HCT116 (cell line): ENCODE measurements at regions not wholly inside any gene's neighbourhood (a gene's known extent, or its start where the extent isn't known, plus 50 kb on each side); places are given as distances from the start of the nearest gene placed in this dataset.

Source experiments
- ATAC-seq: fragments of 200-7000 bp; cut with Tn5 transposase; 2 replicates; pipeline ENCODE4 v1.9.1; 2020; ENCODE audit warnings: mild to moderate bottlenecking, moderate library complexity
- BruUV-seq: library from RNA; stranded (reverse); fragments of 400-500 nt; replicated peaks from 2 replicates; lab custom pipeline; 2021; lab: Mats Ljungman, UMichigan
- CTCF ChIA-PET: fragments of 300-600 bp; sonication (Branson Sonifier 250); formaldehyde crosslinking; loops from one replicate; lab custom pipeline; 2021; ENCODE audit warnings: antibody characterized with exemption; lab: Charles Lee
- POLR2A ChIA-PET: fragments of 300-600, 350-600 bp; sonication (Branson Sonifier 250); formaldehyde crosslinking; loops from one replicate; lab custom pipeline; 2021; ENCODE audit warnings: antibody characterized with exemption; lab: Charles Lee
- RAD21 ChIA-PET, 2 experiments: fragments of 300-600 bp; sonication (Branson Sonifier 250); formaldehyde crosslinking; loops; one replicate each; lab custom pipeline; 2023; ENCODE audit warnings: low total read pairs in 2 of 2; ENCODE audit not compliant: uncharacterized antibody in 2 of 2, unreplicated experiment in 2 of 2, low non-redundant PET in 1 of 2; lab: Charles Lee
- DNase-seq: peaks from one replicate; pipeline ENCODE4 v3.0.0-alpha.2; 2010; ENCODE audit warnings: low read depth, low spot score
- H2AFZ ChIP-seq: fragments of 200-600 bp; shearing (Covaris generic), sonication (generic); 2 replicates; pipeline ENCODE4 v1.6.1; 2017; ENCODE audit warnings: low read depth, mixed run types, mixed read lengths, antibody characterized with exemption, low read length; ENCODE audit not compliant: poor library complexity, severe bottlenecking
- H3K27ac ChIP-seq: 2 replicates; pipeline ENCODE4 v1.5.1; 2012; ENCODE audit warnings: low read depth, low read length
- H3K27me3 ChIP-seq: fragments of 200-600 bp; sonication (generic); 2 replicates; pipeline ENCODE4 v1.6.1; 2016; ENCODE audit warnings: mixed run types, low read length, mixed read lengths; ENCODE audit not compliant: insufficient read depth
- H3K36me3 ChIP-seq, 2 experiments: fragments of 200-500 bp in 1 of 2; fragments of 200-600 bp in 1 of 2; sonication (Bioruptor generic) in 1 of 2; sonication (generic) in 1 of 2; 2 replicates each; pipeline versions ENCODE4 v1.5.1 to v1.6.1; 2014 to 2016; ENCODE audit warnings: low read length in 2 of 2, inconsistent platforms in 1 of 2, mixed read lengths in 1 of 2, mixed run types in 1 of 2; ENCODE audit not compliant: insufficient read depth in 2 of 2, control insufficient read depth in 1 of 2
- H3K4me1 ChIP-seq, 2 experiments: fragments of 200-600 bp in 1 of 2; sonication (generic) in 1 of 2; 2 replicates each; pipeline versions ENCODE4 v1.5.1 to v1.6.1; 2012 to 2017; ENCODE audit warnings: low read length in 2 of 2, inconsistent platforms in 1 of 2, mild to moderate bottlenecking in 1 of 2, mixed read lengths in 1 of 2, mixed run types in 1 of 2, moderate library complexity in 1 of 2; ENCODE audit not compliant: insufficient read depth in 2 of 2, control insufficient read depth in 1 of 2
- H3K4me2 ChIP-seq: fragments of 200-600 bp; sonication (generic); 2 replicates; pipeline ENCODE4 v1.6.1; 2017; ENCODE audit warnings: mixed run types, low read length, mixed read lengths
- H3K4me3 ChIP-seq, 2 experiments: fragments of 200-600 bp in 1 of 2; sonication (generic) in 1 of 2; replicated peaks in 1 of 2; 2 replicates each; pipeline ENCODE4 v1.5.1; 2011 to 2016; ENCODE audit warnings: low read length in 2 of 2, control low read depth in 1 of 2, low read depth in 1 of 2, mild to moderate bottlenecking in 1 of 2, mixed read lengths in 1 of 2, mixed run types in 1 of 2
- H3K79me2 ChIP-seq: fragments of 200-600 bp; sonication (generic); 2 replicates; pipeline ENCODE4 v1.6.1; 2017; ENCODE audit warnings: mild to moderate bottlenecking, mixed run types, low read length, moderate library complexity, mixed read lengths; ENCODE audit not compliant: insufficient read depth
- H3K9ac ChIP-seq: fragments of 200-600 bp; sonication (generic); 2 replicates; pipeline ENCODE4 v1.6.1; 2016; ENCODE audit warnings: low read length, mixed read lengths
- H3K9me2 ChIP-seq: fragments of 200-600 bp; sonication (generic), shearing (Covaris generic); 2 replicates; pipeline ENCODE4 v1.6.1; 2017; ENCODE audit warnings: mixed run types, mild to moderate bottlenecking, moderate library complexity; ENCODE audit not compliant: insufficient read depth
- H3K9me3 ChIP-seq, 2 experiments: fragments of 200-500 bp in 1 of 2; fragments of 200-600 bp in 1 of 2; sonication (Bioruptor generic) in 1 of 2; sonication (generic) in 1 of 2; 2 replicates each; pipeline ENCODE4 v1.6.1; 2014 to 2017; ENCODE audit warnings: low read length in 2 of 2, mixed read lengths in 2 of 2, inconsistent platforms in 1 of 2, low read depth in 1 of 2, mild to moderate bottlenecking in 1 of 2, mixed run types in 1 of 2, moderate library complexity in 1 of 2; ENCODE audit not compliant: control insufficient read depth in 1 of 2, insufficient read depth in 1 of 2
- H4K20me1 ChIP-seq: fragments of 200-600 bp; sonication (generic), shearing (Covaris generic); 2 replicates; pipeline ENCODE4 v1.6.1; 2017; ENCODE audit warnings: mixed run types, mild to moderate bottlenecking, moderate library complexity; ENCODE audit not compliant: insufficient read depth
- CBX3 ChIP-seq: IDR thresholded peaks from 2 replicates; pipeline ENCODE4 v1.6.1; 2012; ENCODE audit warnings: low read depth
- CEBPB ChIP-seq: IDR thresholded peaks from 2 replicates; pipeline ENCODE4 v1.6.1; 2012; ENCODE audit warnings: low read depth
- EGR1 ChIP-seq: IDR thresholded peaks from 2 replicates; pipeline ENCODE4 v1.6.1; 2012; ENCODE audit warnings: low read depth
- ELF1 ChIP-seq: IDR thresholded peaks from 2 replicates; pipeline ENCODE4 v1.6.1; 2012; ENCODE audit warnings: low read depth, borderline replicate concordance
- EZH2phosphoT487 ChIP-seq: fragments of 200-600 bp; IDR thresholded peaks from 2 replicates; pipeline ENCODE4 v1.6.1; 2018; ENCODE audit warnings: antibody characterized with exemption, borderline replicate concordance
- JUND ChIP-seq: IDR thresholded peaks from 2 replicates; pipeline ENCODE4 v1.6.1; 2012
- POLR2A ChIP-seq: IDR thresholded peaks from 2 replicates; pipeline ENCODE4 v1.7.0; 2011; ENCODE audit warnings: borderline replicate concordance; ENCODE audit not compliant: insufficient read depth, insufficient read length; ENCODE audit errors: extremely low read depth
- POLR2AphosphoS5 ChIP-seq: IDR thresholded peaks from 2 replicates; pipeline ENCODE4 v1.6.1; 2011; ENCODE audit warnings: mild to moderate bottlenecking, low read depth, low read length, moderate library complexity
- RAD21 ChIP-seq: IDR thresholded peaks from 2 replicates; pipeline ENCODE4 v1.6.1; 2012; ENCODE audit warnings: low read depth, mild to moderate bottlenecking
- SIN3A ChIP-seq: IDR thresholded peaks from 2 replicates; pipeline ENCODE4 v1.6.1; 2012; ENCODE audit warnings: low read depth
- SRF ChIP-seq: IDR thresholded peaks from 2 replicates; pipeline ENCODE4 v1.6.1; 2012; ENCODE audit warnings: low read depth
- YY1 ChIP-seq: IDR thresholded peaks from 2 replicates; pipeline ENCODE4 v1.6.1; 2011; ENCODE audit warnings: low read length, low read depth, moderate library complexity, mild to moderate bottlenecking; ENCODE audit not compliant: insufficient replicate concordance; ENCODE audit errors: extremely low read depth
- ZFX ChIP-seq: fragments of 450-650 bp; IDR thresholded peaks from 2 replicates; pipeline ENCODE4 v1.6.1; 2017
- ZNF274 ChIP-seq: fragments of 200-500 bp; sonication (Bioruptor generic); IDR thresholded peaks from 2 replicates; pipeline ENCODE4 v1.6.1; 2014; ENCODE audit warnings: mild to moderate bottlenecking, low read depth, low read length, inconsistent platforms
- intact Hi-C: fragments of 100-400 bp; cut with micrococcal nuclease; formaldehyde crosslinking; loops from 2 replicates; pipeline ENCODE4 v1.10.0; 2022
- TF ChIP-seq, protein P1 (sequence below), 3 experiments: fragments of 200-600 bp in 1 of 3; sonication (generic) in 1 of 3; IDR thresholded peaks in 2 of 3; conservative IDR thresholded peaks in 1 of 3; 2 replicates each; pipeline ENCODE4 v1.5.1; 2012 to 2017; ENCODE audit warnings: low read depth in 2 of 3, low read length in 2 of 3, antibody characterized with exemption in 1 of 3, borderline replicate concordance in 1 of 3, control low read depth in 1 of 3, mild to moderate bottlenecking in 1 of 3, mixed read lengths in 1 of 3, mixed run types in 1 of 3, moderate library complexity in 1 of 3; ENCODE audit not compliant: insufficient read depth in 1 of 3

DNA sequence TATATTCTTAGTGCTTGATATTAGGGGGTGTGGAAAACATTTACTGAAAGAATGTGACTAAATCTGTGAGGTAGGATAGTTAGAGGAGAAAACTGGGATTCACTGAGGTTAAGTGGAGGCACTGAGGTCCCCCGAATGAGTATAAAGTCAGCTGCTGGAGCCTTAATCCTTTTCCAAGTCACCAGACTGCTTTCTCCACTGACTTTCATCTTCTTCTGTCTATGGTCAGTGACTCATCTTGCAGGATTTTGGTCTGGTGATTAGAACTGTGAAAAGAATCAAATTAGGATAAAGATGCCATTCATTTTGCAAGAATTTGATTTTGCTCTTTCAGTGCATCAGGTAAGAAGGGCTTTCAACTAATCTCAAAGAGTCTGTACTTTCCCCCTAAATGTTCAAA is 89.3 kb upstream of the ALDH1A1 start:
- no peaks in the 10 kb centered on the region for H4K20me1 ChIP-seq
- H3K9me2 ChIP-seq: no peaks in the 10 kb centered on the region
- POLR2A ChIA-PET: no interaction called here
- BruUV-seq: no TSS peak
- TF ChIP-seq ZNF274 (no peak), ZFX (no peak), SRF (no peak), POLR2AphosphoS5 (no peak), CEBPB (no peak), EZH2phosphoT487 (no peak), EGR1 (no peak), CBX3 (no peak), POLR2A (no peak), JUND (no peak), YY1 (no peak), ELF1 (no peak), SIN3A (no peak), RAD21 (no peak)
- TF ChIP-seq, protein P1, sequence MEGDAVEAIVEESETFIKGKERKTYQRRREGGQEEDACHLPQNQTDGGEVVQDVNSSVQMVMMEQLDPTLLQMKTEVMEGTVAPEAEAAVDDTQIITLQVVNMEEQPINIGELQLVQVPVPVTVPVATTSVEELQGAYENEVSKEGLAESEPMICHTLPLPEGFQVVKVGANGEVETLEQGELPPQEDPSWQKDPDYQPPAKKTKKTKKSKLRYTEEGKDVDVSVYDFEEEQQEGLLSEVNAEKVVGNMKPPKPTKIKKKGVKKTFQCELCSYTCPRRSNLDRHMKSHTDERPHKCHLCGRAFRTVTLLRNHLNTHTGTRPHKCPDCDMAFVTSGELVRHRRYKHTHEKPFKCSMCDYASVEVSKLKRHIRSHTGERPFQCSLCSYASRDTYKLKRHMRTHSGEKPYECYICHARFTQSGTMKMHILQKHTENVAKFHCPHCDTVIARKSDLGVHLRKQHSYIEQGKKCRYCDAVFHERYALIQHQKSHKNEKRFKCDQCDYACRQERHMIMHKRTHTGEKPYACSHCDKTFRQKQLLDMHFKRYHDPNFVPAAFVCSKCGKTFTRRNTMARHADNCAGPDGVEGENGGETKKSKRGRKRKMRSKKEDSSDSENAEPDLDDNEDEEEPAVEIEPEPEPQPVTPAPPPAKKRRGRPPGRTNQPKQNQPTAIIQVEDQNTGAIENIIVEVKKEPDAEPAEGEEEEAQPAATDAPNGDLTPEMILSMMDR (IDR thresholded peaks at IDR 0.05 in 2 of 3, conservative IDR thresholded peaks at IDR 0.05 in 1 of 3; ENCODE audit: borderline replicate concordance in 1 of 3, insufficient read depth in 1 of 3, low read depth in 2 of 3, low read length in 2 of 3): no peak
- no peak overlapping the region for H2AFZ ChIP-seq
- RAD21 ChIA-PET: no interaction called here
- H3K4me2 ChIP-seq: no peak overlapping the region
- H3K79me2 ChIP-seq: no peaks in the 10 kb centered on the region
- ATAC-seq (no peak), DNase-seq (no peak)
- intact Hi-C loops: no loop called here
- no peak overlapping the region for H3K27ac ChIP-seq
- H3K9ac ChIP-seq: no peak overlapping the region
- H3K4me1 ChIP-seq: peaks cover 0 to 12% of the 10 kb centered on the region in 2 experiments; a peak in 2 of 4 replicates
- H3K36me3 ChIP-seq: no peaks in the 10 kb centered on the region
- no peak overlapping the region for H3K4me3 ChIP-seq
- no peaks in the 10 kb centered on the region for H3K9me3 ChIP-seq
- H3K27me3 ChIP-seq: no peaks in the 10 kb centered on the region
- CTCF ChIA-PET: no interaction called here
